Activated naive CD4-positive, alpha-beta T cell treated with anti-CD3 and anti-CD28 coated beads, Interleukin-2, amount 10 ng/mL, durations not matched to agents 7 days and 5 days (primary cell): ENCODE measurements at regions not wholly inside any gene's neighbourhood (a gene's known extent, or its start where the extent isn't known, plus 50 kb on each side); places are given as distances from the start of the nearest gene placed in this dataset.

Experiments
- CTCF ChIA-PET: fragments of 350-600 bp; sonication (Branson Sonifier 250); formaldehyde crosslinking; loops from one replicate; lab custom pipeline; 2021; ENCODE audit warnings: antibody characterized with exemption; lab: Charles Lee
- DNase-seq: peaks from one replicate; pipeline ENCODE4 v3.0.0-alpha.2; 2020
- H3K27ac Mint-ChIP-seq: one replicate; pipeline ENCODE4 v1.8.0; 2021; ENCODE audit warnings: mild to moderate bottlenecking, moderate library complexity, mixed read lengths
- H3K27me3 Mint-ChIP-seq: one replicate; pipeline ENCODE4 v1.8.0; 2021; ENCODE audit warnings: mild to moderate bottlenecking, mixed read lengths
- H3K36me3 Mint-ChIP-seq: one replicate; pipeline ENCODE4 v1.8.0; 2021; ENCODE audit warnings: mixed read lengths
- H3K4me1 Mint-ChIP-seq: one replicate; pipeline ENCODE4 v1.8.0; 2021; ENCODE audit warnings: mixed read lengths
- H3K4me3 Mint-ChIP-seq: one replicate; pipeline ENCODE4 v1.8.0; 2021; ENCODE audit warnings: mild to moderate bottlenecking, moderate library complexity, mixed read lengths
- H3K9me3 Mint-ChIP-seq: one replicate; pipeline ENCODE4 v1.8.0; 2021; ENCODE audit warnings: mixed read lengths

DNA sequence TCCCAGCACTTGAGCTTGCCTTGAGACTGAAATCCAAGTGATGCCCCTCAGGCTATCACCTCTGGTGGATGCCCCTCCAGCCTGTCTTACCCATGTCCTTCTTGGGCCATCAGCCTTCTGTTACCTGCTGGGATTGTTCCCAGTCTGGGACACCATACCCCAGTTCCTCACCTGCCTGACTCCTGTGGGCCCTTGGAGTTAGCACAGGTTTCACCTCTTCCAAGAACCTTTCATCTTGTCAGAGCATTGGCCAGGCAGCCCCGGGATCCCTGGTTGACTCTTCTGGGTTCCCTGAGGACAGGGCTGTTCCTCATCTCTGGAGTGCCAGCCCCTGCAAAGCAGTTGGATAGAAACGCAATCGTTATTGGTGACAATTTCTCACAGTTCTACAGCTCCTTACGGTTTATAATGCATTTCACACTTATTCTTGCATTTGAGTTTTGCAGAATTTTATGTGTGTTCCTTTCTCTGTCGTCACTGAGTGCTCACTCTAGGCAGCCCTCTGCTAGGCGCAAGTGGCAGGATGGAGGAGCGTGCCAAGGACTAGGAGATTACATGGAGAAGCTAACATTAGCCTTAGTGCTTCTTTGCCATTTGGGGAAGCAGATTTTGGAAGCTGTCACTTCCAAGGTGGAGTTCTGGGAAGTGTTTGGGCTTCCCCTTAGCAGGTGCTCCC lies 139.7 kb downstream of the DDX1 start:
- CTCF ChIA-PET, result no interaction called here
- no peaks in the 10 kb centered on the region for H3K9me3 Mint-ChIP-seq
- H3K36me3 Mint-ChIP-seq, result no peaks in the 10 kb centered on the region
- H3K4me3 Mint-ChIP-seq, result no peak overlapping the region
- no peak for DNase-seq
- H3K27ac Mint-ChIP-seq, result no peak overlapping the region
- H3K4me1 Mint-ChIP-seq, result no peaks in the 10 kb centered on the region
- H3K27me3 Mint-ChIP-seq, result peaks cover 3% of the 10 kb centered on the region

DNA sequence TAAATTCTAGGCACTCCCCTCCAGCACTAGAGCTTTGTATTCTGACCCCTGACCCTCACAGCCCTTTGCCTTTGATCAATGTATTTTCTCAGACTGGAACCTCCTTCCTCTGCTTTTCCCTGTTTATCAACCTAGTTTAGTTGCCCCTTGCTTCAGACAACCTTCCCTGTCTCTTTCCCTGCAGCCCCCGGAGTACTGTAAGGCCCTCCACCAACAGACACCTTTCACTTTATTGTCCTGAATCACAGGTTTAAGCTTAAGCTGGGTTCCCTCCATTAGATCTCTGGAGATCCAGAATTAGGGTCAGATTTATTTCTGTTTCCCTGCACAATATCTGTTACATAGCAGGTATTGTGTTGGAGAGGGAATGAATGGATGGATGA lies 140.2 kb downstream of the DDX1 start:
- H3K4me1 Mint-ChIP-seq, result no peaks in the 10 kb centered on the region
- H3K27me3 Mint-ChIP-seq, result peaks cover 8% of the 10 kb centered on the region
- H3K36me3 Mint-ChIP-seq, result no peaks in the 10 kb centered on the region
- CTCF ChIA-PET, result no interaction called here
- H3K27ac Mint-ChIP-seq, result no peak overlapping the region
- no peak for DNase-seq
- no peak overlapping the region for H3K4me3 Mint-ChIP-seq
- H3K9me3 Mint-ChIP-seq, result no peaks in the 10 kb centered on the region

DNA sequence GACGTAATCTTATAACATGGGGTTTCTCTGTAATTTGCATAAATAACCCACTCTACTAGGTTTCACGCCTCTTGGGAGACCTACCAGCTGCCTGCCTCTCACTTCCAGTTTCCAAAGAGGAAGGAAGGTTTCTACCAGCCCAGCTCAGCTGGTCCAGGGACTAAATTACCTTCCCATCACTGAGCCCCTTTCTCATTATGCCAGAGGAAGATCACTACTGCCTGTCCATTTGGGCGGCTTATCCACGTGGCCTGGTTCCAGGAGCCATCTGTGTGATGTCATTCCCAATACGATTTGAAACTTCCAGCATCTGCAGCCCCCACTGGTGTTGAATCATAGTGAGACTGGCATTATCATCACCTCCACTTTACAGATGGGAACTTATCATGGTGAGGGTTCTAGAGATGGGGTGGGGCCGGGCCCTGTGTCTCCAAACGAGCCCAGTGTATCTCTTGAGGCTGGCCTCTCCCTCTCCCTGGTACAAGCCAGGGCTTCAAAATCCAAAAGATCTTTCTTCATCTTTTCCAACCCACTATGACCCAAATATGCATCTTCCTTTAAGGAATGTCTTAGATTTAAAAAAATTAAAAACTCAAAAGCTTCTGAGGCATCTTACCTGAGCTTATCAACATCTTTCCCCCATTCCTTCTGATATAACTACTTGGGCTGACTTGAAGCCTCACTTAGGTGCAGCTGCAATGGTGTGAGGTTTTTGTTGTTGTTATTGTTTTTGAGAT lies 140.8 kb downstream of the DDX1 start:
- Mint-ChIP-seq H3K9me3 (no peaks in the 10 kb centered on the region), H3K36me3 (no peaks in the 10 kb centered on the region), H3K4me3 (no peak overlapping the region), H3K27me3 (peaks cover 8% of the 10 kb centered on the region), H3K27ac (no peak overlapping the region), H3K4me1 (no peaks in the 10 kb centered on the region)
- CTCF ChIA-PET, result no interaction called here
- no peak for DNase-seq

DNA sequence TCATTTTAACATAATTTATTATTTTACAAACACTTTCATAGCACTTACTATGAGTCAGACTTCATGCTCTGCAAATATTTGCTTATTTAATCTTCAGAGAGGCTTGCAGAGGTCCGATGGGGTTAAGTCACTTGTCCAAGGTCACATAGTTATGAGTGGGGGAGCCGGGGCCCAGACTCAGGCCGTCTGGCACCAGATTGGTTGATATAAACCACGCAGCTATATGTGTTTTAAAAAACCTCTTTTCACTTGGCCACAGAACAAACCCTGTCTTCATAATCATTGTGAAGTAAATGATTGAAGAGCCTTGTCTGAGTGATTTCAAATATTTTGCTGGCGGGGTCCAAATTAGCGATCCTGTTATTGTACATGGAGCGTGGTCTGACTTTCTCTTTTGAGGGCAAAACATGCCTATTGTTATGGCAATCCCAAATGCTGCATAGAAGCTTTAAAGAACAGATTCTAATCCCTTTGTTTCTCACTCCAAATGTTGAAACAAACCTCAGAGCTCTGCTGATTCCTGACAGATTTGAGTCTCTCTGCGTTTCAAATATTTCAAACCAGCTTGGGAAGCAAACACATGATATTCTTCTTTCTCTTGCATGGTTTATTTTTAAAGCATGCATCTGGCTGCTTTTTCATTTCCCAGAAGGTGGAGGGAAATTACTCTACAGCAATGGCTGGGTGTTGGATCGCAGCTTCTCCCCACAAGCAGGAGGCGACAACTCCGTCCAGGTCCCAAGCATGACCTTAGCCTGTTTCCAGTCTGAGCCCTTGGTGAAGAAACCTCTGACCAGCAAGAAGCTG lies 142.4 kb downstream of the DDX1 start:
- H3K27me3 Mint-ChIP-seq, result peaks cover 8% of the 10 kb centered on the region
- no peak overlapping the region for H3K27ac Mint-ChIP-seq
- CTCF ChIA-PET, result no interaction called here
- DNase-seq, result no peak
- no peaks in the 10 kb centered on the region for H3K36me3 Mint-ChIP-seq
- H3K9me3 Mint-ChIP-seq, result no peaks in the 10 kb centered on the region
- no peak overlapping the region for H3K4me3 Mint-ChIP-seq
- no peaks in the 10 kb centered on the region for H3K4me1 Mint-ChIP-seq

DNA sequence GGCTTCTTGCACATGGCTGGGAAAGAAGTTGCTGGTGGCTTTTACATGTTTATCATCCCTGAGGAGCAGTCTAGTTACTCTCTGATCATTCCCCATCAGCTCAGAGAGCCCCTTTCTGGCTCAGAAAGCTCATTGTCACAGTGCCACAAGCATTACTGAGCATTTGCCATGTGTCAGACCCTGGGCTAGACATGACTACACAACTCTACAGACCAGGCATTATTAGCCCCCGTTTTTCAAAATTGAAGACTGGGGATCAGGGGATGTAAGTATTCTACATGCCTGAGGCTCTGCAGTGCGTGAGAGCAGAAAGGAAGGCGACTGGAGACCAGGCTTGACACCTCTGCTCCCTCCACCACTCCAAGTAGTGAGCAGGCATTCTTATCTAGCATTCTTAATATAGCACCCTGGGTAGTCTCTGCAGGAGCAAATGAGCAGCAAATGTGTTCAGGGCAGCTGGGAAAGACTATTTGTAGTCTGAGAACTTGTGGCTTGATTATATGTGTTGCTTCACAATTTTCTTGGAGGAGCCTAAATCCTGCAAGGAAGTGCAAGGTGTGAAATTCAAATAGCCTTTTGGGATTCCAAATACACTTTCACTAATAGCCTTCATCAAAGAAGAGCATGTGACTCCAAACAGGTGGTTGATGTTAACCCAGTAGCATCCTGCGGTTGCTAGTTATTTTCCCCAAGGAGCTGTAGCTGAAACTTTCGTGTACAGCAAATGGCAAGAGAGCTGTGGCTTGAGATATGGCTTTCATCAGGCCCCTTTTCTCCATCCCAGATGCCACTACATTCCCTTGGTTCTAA lies 143.2 kb downstream of the DDX1 start:
- Mint-ChIP-seq H3K9me3 (no peaks in the 10 kb centered on the region), H3K4me1 (no peaks in the 10 kb centered on the region), H3K27ac (no peak overlapping the region), H3K4me3 (no peak overlapping the region), H3K36me3 (no peaks in the 10 kb centered on the region), H3K27me3 (peaks cover 8% of the 10 kb centered on the region)
- CTCF ChIA-PET, result no interaction called here
- no peak for DNase-seq

DNA sequence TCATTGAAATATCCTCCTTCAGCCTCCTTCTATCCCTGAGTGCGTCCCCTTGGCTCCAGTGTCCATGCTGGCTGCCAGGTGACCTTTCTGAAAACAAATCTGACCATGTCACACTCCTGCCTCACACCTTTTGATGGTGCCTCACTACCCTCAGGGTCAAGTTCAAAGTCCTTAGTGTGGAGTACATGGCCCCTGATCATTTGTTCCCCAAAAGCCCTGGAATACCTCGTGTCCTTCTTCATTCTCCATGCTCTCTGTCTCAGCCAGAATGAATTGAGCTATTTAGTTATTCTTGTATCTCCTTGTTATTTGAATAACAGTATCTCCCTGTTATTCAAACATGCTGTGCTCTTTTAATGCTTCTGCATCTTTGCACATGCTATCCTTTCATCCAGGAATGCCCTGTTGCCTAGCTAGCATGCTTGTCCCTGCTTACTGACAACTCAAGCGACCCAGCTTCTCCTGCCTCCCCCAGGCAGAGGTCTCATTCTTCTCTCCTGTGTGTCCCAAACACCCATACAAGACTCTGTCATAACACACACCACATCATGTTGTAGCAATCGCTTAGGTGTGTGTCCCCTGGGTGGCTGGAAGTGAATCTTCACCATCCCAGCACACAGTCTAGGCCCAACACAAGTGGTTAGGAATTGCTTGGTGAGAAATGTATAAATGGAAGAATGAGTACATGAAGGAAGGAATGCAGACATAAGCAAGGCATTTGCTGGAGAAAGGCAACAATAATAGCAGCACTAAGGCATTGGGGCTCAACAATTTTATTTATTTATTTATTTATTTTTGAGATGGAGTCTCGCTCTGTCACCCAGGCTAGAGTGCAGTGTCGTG lies 144.0 kb downstream of the DDX1 start:
- Mint-ChIP-seq H3K4me1 (no peaks in the 10 kb centered on the region), H3K36me3 (no peaks in the 10 kb centered on the region), H3K9me3 (no peaks in the 10 kb centered on the region), H3K27ac (no peak overlapping the region), H3K27me3 (peaks cover 4% of the 10 kb centered on the region), H3K4me3 (no peak overlapping the region)
- DNase-seq, result no peak
- CTCF ChIA-PET, result no interaction called here

DNA sequence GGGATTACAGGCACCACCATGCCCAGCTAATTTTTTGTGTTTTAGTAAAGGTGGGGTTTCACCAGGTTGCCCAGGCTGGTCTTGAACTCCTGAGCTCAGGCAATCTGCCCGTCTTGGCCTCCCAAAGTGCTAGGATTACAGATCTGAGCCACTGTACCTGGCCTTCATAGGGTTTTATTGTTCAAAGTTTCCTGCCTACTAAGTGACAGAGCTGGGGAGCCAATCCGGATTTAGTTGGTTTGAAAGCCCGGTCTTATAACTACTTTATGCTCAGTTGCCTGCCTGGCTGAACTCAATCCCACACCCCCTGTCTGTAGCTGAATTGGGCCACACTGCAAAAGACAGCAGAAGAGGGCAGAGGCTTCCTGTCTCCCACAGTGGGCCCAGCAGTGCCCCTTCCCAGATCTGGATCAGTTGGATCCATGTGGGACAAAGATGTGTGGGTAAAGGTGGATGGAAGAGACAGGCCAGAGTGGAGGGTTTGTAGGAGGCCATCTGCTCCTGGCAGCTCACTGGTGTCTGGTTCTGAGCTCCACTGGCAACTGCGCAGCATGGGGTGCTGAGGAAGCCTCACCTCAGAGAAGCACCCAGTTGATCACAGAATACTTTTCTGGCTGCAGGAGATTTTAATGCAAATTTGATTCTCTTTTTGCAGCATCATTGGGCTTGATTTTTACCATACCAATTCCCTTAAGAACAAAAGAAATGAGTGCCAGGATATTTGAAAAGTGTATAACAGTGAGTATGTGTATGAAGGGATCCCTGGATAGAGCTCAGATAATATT lies 144.9 kb downstream of the DDX1 start:
- Mint-ChIP-seq H3K4me3 (no peak overlapping the region), H3K36me3 (no peaks in the 10 kb centered on the region), H3K4me1 (no peaks in the 10 kb centered on the region), H3K9me3 (no peaks in the 10 kb centered on the region), H3K27ac (no peak overlapping the region), H3K27me3 (peaks cover 4% of the 10 kb centered on the region)
- CTCF ChIA-PET, result no interaction called here
- no peak for DNase-seq

DNA sequence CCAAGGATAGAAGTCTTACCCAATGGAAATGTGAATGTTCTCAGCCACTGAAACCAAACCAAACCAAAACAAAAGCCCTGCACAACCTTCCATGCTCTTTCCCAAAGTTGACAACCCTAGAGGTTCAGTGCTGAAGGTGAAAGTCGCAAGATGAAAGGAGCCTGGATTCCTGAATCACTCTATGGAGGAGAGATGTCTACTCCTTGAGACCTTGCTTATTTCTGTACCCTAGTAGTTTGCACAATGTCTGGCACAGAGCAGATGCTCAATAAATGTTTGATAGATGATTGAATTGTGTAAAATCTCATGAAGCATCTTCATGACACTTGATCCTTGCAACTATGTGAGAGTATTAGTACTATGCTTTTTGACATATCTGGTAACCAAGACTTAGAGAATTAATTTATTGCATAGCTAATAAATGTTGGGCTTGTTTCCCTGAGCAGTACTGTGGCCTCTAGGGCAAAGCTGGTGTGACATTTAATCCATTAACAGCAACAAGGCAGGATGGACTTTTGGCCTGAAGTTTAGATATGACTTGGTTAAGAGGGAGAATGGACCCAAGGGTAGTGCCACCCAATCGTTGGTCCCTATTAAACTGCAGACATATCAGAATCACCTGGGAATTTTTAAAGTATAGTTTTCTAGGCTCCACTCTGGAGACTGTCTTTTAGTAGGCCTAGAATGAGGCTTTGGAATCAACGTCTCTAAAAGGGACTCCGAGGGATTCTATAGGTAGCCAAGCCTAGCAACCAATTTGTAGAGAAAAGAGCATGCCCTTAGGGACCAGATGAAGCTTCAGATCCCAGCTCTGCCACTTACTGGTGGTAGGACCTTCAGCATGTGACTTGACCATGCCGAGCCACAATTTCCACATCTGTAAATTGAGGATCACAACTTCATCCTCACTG lies 145.9 kb downstream of the DDX1 start:
- H3K27ac Mint-ChIP-seq, result no peak overlapping the region
- no peak overlapping the region for H3K4me3 Mint-ChIP-seq
- H3K9me3 Mint-ChIP-seq, result no peaks in the 10 kb centered on the region
- H3K36me3 Mint-ChIP-seq, result no peaks in the 10 kb centered on the region
- CTCF ChIA-PET, result no interaction called here
- no peaks in the 10 kb centered on the region for H3K4me1 Mint-ChIP-seq
- DNase-seq, result no peak
- peaks cover 4% of the 10 kb centered on the region for H3K27me3 Mint-ChIP-seq

DNA sequence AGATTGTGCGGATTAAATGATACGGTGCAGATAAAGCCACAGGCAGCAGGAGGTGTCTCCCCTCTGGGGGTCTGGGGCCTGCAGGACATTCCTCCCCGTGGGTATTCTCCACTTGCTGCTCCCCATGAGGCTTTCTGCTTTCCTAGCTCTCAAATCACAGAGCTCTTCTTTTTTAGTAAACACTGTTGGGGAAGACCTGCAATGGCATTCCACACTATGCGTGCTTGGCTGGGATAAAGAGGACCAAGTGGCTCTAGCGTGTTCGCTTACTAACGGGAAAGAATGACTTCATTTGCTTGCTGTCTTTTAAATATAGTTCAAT lies 146.5 kb downstream of the DDX1 start:
- no peak overlapping the region for H3K4me3 Mint-ChIP-seq

DNA sequence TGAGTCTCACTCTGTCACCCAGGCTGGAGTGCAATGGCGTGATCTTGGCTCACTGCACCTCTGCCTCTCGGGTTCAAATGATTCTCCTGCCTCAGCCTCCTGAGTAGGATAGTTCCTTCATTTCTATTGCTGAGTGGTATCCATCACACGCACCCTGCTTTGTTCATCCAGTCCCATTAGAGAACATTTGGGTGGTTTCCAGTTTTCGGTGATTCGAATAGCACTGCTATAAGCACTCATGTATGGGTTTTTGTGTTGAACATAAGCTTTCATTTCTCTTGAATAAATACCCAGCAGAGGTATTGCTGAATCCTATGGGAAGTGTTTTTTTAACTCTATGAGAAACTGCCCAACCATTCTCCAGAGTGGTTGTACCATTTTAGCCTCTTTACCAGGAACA lies 147.3 kb downstream of the DDX1 start:
- H3K27me3 Mint-ChIP-seq, result peaks cover 4% of the 10 kb centered on the region
- CTCF ChIA-PET, result no interaction called here
- H3K27ac Mint-ChIP-seq, result no peak overlapping the region
- no peaks in the 10 kb centered on the region for H3K36me3 Mint-ChIP-seq
- no peak for DNase-seq
- H3K4me1 Mint-ChIP-seq, result no peaks in the 10 kb centered on the region
- H3K9me3 Mint-ChIP-seq, result no peaks in the 10 kb centered on the region
- no peak overlapping the region for H3K4me3 Mint-ChIP-seq

More for the DNA sequence above, 146.5 kb downstream of the DDX1 start:
- H3K36me3 Mint-ChIP-seq, result no peaks in the 10 kb centered on the region
- CTCF ChIA-PET, result no interaction called here
- no peaks in the 10 kb centered on the region for H3K9me3 Mint-ChIP-seq
- H3K27ac Mint-ChIP-seq, result no peak overlapping the region
- no peak for DNase-seq
- H3K27me3 Mint-ChIP-seq, result peaks cover 4% of the 10 kb centered on the region
- H3K4me1 Mint-ChIP-seq, result no peaks in the 10 kb centered on the region

DNA sequence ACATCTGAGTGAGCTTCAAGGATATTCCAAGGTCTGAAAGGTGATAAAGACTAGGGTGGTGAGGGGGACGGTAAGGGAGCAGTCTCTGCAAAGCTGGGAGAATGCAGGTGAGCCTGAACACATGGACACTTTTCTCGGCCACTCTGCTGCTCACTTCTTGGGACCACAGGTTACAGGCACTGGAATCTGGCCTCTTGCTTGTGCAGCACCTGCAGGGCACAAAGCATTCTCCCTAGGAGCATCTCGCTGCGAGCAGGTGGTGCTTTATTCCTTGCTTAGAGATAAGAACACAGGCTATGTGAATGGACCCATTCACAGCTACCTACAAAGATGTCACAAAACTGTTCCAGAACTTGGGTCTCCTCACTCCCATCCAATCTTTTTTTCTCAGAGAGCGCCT lies 153.2 kb downstream of the DDX1 start:
- Mint-ChIP-seq H3K36me3 (no peaks in the 10 kb centered on the region), H3K4me3 (no peak overlapping the region), H3K27me3 (no peaks in the 10 kb centered on the region), H3K9me3 (no peaks in the 10 kb centered on the region), H3K27ac (no peak overlapping the region), H3K4me1 (no peaks in the 10 kb centered on the region)
- no peak for DNase-seq
- CTCF ChIA-PET, result no interaction called here

DNA sequence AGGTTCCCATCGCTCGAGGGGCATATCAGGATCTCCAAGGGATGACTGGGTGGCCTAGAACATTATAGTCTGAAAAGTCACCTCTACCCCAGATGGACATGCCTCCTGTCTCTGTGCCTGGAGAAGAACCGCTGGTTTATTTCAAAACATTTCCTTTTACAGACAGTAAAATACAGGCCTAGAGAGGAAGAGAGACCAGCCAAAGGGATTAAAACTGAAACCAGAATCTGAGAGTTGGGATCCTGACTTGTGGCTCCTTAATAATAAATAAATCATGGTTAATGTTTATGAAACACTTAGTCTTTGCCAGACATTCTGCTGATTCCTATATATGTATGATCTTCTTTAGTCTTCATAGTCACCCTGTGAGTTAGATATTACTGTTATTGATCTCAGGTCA lies 153.7 kb downstream of the DDX1 start:
- no peaks in the 10 kb centered on the region for H3K36me3 Mint-ChIP-seq
- CTCF ChIA-PET, result no interaction called here

More for the DNA sequence above, 153.7 kb downstream of the DDX1 start:
- Mint-ChIP-seq H3K27ac (no peak overlapping the region), H3K9me3 (no peaks in the 10 kb centered on the region), H3K27me3 (no peaks in the 10 kb centered on the region), H3K4me1 (no peaks in the 10 kb centered on the region), H3K4me3 (no peak overlapping the region)
- DNase-seq, result no peak
